ENCODE measurements at regions not wholly inside any gene's neighbourhood (a gene's known extent, or its start where the extent isn't known, plus 50 kb on each side); places are given as distances from the start of the nearest gene placed in this dataset.

DNA sequence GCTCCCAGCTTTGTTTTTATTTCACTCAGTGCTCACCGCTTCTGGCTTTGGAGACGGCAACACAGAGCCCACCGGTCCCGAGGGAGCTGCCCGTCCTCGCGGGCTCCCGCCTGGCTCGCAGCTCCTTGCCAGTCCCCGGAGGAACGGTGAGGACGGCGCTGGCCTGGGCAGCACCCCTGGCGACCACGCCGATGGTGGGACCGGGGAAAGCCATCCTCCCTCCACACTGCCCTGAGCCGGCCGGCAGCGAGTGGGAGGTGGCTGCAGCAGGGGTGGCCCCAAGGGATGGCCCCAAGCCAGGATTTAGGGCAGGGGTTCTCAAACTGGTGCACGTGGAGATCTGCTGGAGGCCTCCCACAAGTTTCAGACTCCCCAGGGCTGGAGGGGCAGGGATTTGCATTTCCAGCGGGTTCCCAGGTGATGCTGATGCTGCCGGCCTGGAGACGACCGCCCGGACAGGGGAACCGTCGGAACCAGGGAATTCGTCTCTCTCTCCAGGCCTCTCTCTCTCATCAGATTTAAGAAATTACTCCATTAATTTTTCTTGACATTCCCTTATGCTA lies 293.2 kb upstream of the IRX4 start:
- Histone ChIP-seq H3K4me1 (ENCODE audit: insufficient read depth, low read length, severe bottlenecking) (no peaks in the 10 kb centered on the region), H4K20me1 (ENCODE audit: insufficient read depth, low read length) (no peaks in the 10 kb centered on the region), H3K4me2 (ENCODE audit: low read length) (no peak overlapping the region), H3K9me2 (ENCODE audit: low read depth, low read length) (no peaks in the 10 kb centered on the region), H3K4me3 (ENCODE audit: low read depth, low read length, poor library complexity, severe bottlenecking) (no peak overlapping the region), H3K27ac (ENCODE audit: low read depth, low read length, poor library complexity, severe bottlenecking) (no peak overlapping the region), H3K79me2 (ENCODE audit: insufficient read depth, low read length) (no peaks in the 10 kb centered on the region), H3K9me3 (ENCODE audit: low read length) (no peaks in the 10 kb centered on the region), H2AFZ (ENCODE audit: low read length) (no peak overlapping the region), H3K36me3 (ENCODE audit: insufficient read depth, low read length) (no peaks in the 10 kb centered on the region), H3F3A (ENCODE audit: insufficient read depth, low read length) (no peaks in the 10 kb centered on the region), H3K9ac (ENCODE audit: low read length) (no peak overlapping the region), H3K27me3 (ENCODE audit: insufficient read depth, low read length) (no peaks in the 10 kb centered on the region)
- TF ChIP-seq, protein P1, sequence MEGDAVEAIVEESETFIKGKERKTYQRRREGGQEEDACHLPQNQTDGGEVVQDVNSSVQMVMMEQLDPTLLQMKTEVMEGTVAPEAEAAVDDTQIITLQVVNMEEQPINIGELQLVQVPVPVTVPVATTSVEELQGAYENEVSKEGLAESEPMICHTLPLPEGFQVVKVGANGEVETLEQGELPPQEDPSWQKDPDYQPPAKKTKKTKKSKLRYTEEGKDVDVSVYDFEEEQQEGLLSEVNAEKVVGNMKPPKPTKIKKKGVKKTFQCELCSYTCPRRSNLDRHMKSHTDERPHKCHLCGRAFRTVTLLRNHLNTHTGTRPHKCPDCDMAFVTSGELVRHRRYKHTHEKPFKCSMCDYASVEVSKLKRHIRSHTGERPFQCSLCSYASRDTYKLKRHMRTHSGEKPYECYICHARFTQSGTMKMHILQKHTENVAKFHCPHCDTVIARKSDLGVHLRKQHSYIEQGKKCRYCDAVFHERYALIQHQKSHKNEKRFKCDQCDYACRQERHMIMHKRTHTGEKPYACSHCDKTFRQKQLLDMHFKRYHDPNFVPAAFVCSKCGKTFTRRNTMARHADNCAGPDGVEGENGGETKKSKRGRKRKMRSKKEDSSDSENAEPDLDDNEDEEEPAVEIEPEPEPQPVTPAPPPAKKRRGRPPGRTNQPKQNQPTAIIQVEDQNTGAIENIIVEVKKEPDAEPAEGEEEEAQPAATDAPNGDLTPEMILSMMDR (IDR thresholded peaks at IDR 0.05; ENCODE audit: low read length): no peak
- TF ChIP-seq EZH2 (IDR thresholded peaks at IDR 0.05; ENCODE audit: borderline replicate concordance, low read length): no peak

DNA sequence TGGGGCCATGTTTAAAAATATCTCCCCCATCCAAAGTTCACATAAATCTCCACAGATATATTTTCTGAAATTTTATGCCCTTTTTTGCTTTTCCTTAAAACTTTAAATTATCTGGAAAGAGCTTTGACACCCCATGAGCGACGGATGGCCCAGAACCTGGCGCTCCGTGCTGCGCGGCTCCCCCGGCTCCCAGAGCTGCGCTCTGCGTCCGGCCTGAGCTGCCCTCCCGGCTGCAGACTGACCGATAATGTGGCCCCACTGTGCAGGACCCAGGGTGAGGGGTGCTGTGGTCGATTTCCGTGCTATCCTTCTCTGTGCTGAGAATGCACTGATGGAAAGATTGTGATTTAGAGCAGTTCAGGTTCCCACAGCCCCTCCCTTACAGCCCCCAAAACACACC lies 292.3 kb upstream of the IRX4 start:
- Histone ChIP-seq H3K27me3 (ENCODE audit: insufficient read depth, low read length) (no peaks in the 10 kb centered on the region), H3K4me1 (ENCODE audit: insufficient read depth, low read length, severe bottlenecking) (no peaks in the 10 kb centered on the region), H4K20me1 (ENCODE audit: insufficient read depth, low read length) (no peaks in the 10 kb centered on the region), H3F3A (ENCODE audit: insufficient read depth, low read length) (no peaks in the 10 kb centered on the region), H3K9me2 (ENCODE audit: low read depth, low read length) (no peaks in the 10 kb centered on the region), H3K4me3 (ENCODE audit: low read depth, low read length, poor library complexity, severe bottlenecking) (no peak overlapping the region), H3K4me2 (ENCODE audit: low read length) (no peak overlapping the region), H3K79me2 (ENCODE audit: insufficient read depth, low read length) (no peaks in the 10 kb centered on the region), H3K9me3 (ENCODE audit: low read length) (no peaks in the 10 kb centered on the region), H3K36me3 (ENCODE audit: insufficient read depth, low read length) (no peaks in the 10 kb centered on the region), H2AFZ (ENCODE audit: low read length) (no peak overlapping the region), H3K9ac (ENCODE audit: low read length) (no peak overlapping the region), H3K27ac (ENCODE audit: low read depth, low read length, poor library complexity, severe bottlenecking) (no peak overlapping the region)
- TF ChIP-seq, protein P1 (IDR thresholded peaks at IDR 0.05; ENCODE audit: low read length): no peak

DNA sequence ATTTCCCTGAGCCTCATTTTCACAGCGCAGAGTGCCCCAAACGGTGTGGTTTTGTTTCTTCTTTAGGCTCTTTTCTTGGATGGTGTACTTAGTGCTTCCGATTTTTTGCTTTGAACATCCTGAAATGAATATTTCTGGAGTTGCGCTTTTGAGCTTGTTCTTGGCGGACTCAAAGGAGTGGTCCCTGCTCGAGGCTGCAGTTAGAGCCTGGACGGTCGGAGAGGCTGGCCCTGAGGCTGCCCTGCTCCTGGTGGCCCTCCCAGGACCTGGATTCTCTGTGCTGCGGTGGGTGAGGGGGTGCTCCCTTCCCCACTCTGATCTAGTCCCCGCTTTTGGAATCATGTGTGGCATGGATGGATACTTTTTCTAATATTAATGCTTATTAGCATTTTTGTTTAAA lies 291.8 kb upstream of the IRX4 start:
- no peak for TF ChIP-seq EZH2 (IDR thresholded peaks at IDR 0.05; ENCODE audit: borderline replicate concordance, low read length)
- TF ChIP-seq, protein P1 (IDR thresholded peaks at IDR 0.05; ENCODE audit: low read length): no peak
- Histone ChIP-seq H3K36me3 (ENCODE audit: insufficient read depth, low read length) (no peaks in the 10 kb centered on the region), H4K20me1 (ENCODE audit: insufficient read depth, low read length) (no peaks in the 10 kb centered on the region), H2AFZ (ENCODE audit: low read length) (no peak overlapping the region), H3K9me2 (ENCODE audit: low read depth, low read length) (no peaks in the 10 kb centered on the region), H3K4me2 (ENCODE audit: low read length) (no peak overlapping the region), H3K9me3 (ENCODE audit: low read length) (no peaks in the 10 kb centered on the region), H3K27me3 (ENCODE audit: insufficient read depth, low read length) (no peaks in the 10 kb centered on the region), H3K27ac (ENCODE audit: low read depth, low read length, poor library complexity, severe bottlenecking) (no peak overlapping the region), H3K79me2 (ENCODE audit: insufficient read depth, low read length) (no peaks in the 10 kb centered on the region), H3K9ac (ENCODE audit: low read length) (no peak overlapping the region), H3K4me3 (ENCODE audit: low read depth, low read length, poor library complexity, severe bottlenecking) (no peak overlapping the region), H3K4me1 (ENCODE audit: insufficient read depth, low read length, severe bottlenecking) (no peaks in the 10 kb centered on the region), H3F3A (ENCODE audit: insufficient read depth, low read length) (no peaks in the 10 kb centered on the region)

Data from OCI-LY1 (cell line).